Activated naive CD8-positive, alpha-beta T cell treated with anti-CD3 and anti-CD28 coated beads, Interleukin-2, amount 50 U/mL, for 24 hours (primary cell): ENCODE measurements at regions not wholly inside any gene's neighbourhood (a gene's known extent, or its start where the extent isn't known, plus 50 kb on each side); places are given as distances from the start of the nearest gene placed in this dataset.
"Not testable (repeated sequence)": the region's sequence is repeated elsewhere in the genome, so short reads cannot be mapped to it uniquely, and the experiment has no call there.

ENCODE experiments used
- ATAC-seq: fragments of 150-1000 bp; cut with Tn5 transposase; one replicate; pipeline ENCODE4 v1.10.0; 2021
- DNase-seq: peaks from one replicate; pipeline ENCODE4 v3.0.0; 2021
- H3K27ac Mint-ChIP-seq: one replicate; pipeline ENCODE4 v1.8.0; 2021; ENCODE audit warnings: mild to moderate bottlenecking, mixed read lengths
- H3K27me3 Mint-ChIP-seq: one replicate; pipeline ENCODE4 v1.8.0; 2021; ENCODE audit warnings: mixed read lengths
- H3K36me3 Mint-ChIP-seq: one replicate; pipeline ENCODE4 v1.8.0; 2021; ENCODE audit warnings: low read depth, mixed read lengths
- H3K4me1 Mint-ChIP-seq: one replicate; pipeline ENCODE4 v1.8.0; 2021; ENCODE audit warnings: mixed read lengths
- H3K4me3 Mint-ChIP-seq: one replicate; pipeline ENCODE4 v1.8.0; 2021; ENCODE audit warnings: mild to moderate bottlenecking, moderate library complexity, mixed read lengths
- H3K9me3 Mint-ChIP-seq: one replicate; pipeline ENCODE4 v1.8.0; 2021; ENCODE audit warnings: mixed read lengths

- Mint-ChIP-seq H3K4me1 (no peaks in the 10 kb centered on the region), H3K36me3 (no peaks in the 10 kb centered on the region), H3K27ac (no peak overlapping the region), H3K4me3 (no peak overlapping the region), H3K27me3 (no peaks in the 10 kb centered on the region), H3K9me3 (no peaks in the 10 kb centered on the region)
- DNase-seq = no peak
- no peak for ATAC-seq
Measured at GRCh38 chr5:84816746-84817547, 432.3 kb upstream of the EDIL3 start.

GRCh38 chr5:84816160-84816559, 431.5 kb upstream of the EDIL3 start:
- Mint-ChIP-seq H3K4me3 (no peak overlapping the region), H3K27ac (no peak overlapping the region), H3K9me3 (no peaks in the 10 kb centered on the region), H3K36me3 (no peaks in the 10 kb centered on the region), H3K4me1 (no peaks in the 10 kb centered on the region), H3K27me3 (no peaks in the 10 kb centered on the region)
- DNase-seq = no peak
- no peak for ATAC-seq

DNA sequence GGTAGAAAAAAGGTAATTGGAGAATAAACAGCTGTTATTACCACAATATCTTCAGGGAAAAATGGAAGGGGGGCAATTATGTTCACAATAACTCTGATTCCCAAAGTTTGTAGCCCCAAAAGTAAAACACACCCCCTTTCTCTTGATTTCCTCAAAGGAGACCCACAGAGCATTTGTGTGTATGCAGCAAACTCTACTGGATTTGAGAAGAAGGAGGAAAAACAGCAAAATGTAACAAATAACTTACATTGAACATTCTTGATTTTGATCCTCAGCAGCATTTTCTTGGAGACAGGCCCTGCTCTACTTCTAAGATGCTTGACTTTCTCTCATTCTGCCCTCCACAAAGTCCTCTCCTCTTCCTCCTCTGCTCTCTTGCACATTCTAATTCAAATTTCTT, 420.8 kb upstream of the EDIL3 start:
- H3K9me3 Mint-ChIP-seq = peaks cover 11% of the 10 kb centered on the region
- H3K4me1 Mint-ChIP-seq = no peaks in the 10 kb centered on the region
- H3K27ac Mint-ChIP-seq = no peak overlapping the region
- H3K27me3 Mint-ChIP-seq = no peaks in the 10 kb centered on the region
- no peaks in the 10 kb centered on the region for H3K36me3 Mint-ChIP-seq
- no peak overlapping the region for H3K4me3 Mint-ChIP-seq
- DNase-seq (no peak), ATAC-seq (no peak)

GRCh38 chr5:84796399-84796798, 411.7 kb upstream of the EDIL3 start:
- ATAC-seq (no peak), DNase-seq (no peak)
- no peaks in the 10 kb centered on the region for H3K4me1 Mint-ChIP-seq
- H3K27me3 Mint-ChIP-seq = no peaks in the 10 kb centered on the region
- H3K9me3 Mint-ChIP-seq = peaks cover 5% of the 10 kb centered on the region
- H3K36me3 Mint-ChIP-seq = no peaks in the 10 kb centered on the region
- no peak overlapping the region for H3K27ac Mint-ChIP-seq
- H3K4me3 Mint-ChIP-seq = no peak overlapping the region

- no peaks in the 10 kb centered on the region for H3K4me1 Mint-ChIP-seq
- peaks cover 5% of the 10 kb centered on the region for H3K9me3 Mint-ChIP-seq
- ATAC-seq (no peak), DNase-seq (no peak)
- no peaks in the 10 kb centered on the region for H3K27me3 Mint-ChIP-seq
- H3K27ac Mint-ChIP-seq = no peak overlapping the region
- H3K4me3 Mint-ChIP-seq = no peak overlapping the region
- H3K36me3 Mint-ChIP-seq = no peaks in the 10 kb centered on the region
Measured at GRCh38 chr5:84794486-84795035, 409.9 kb upstream of the EDIL3 start.

GRCh38 chr5:84791730-84792129, 407.1 kb upstream of the EDIL3 start:
- peaks cover 3% of the 10 kb centered on the region for H3K9me3 Mint-ChIP-seq
- H3K36me3 Mint-ChIP-seq = no peaks in the 10 kb centered on the region
- H3K4me3 Mint-ChIP-seq = no peak overlapping the region
- DNase-seq (no peak), ATAC-seq (no peak)
- H3K4me1 Mint-ChIP-seq = no peaks in the 10 kb centered on the region
- H3K27me3 Mint-ChIP-seq = no peaks in the 10 kb centered on the region
- H3K27ac Mint-ChIP-seq = no peak overlapping the region

GRCh38 chr5:84791138-84791537, 406.5 kb upstream of the EDIL3 start:
- Mint-ChIP-seq H3K4me1 (no peaks in the 10 kb centered on the region), H3K4me3 (no peak overlapping the region), H3K27me3 (no peaks in the 10 kb centered on the region), H3K9me3 (no peaks in the 10 kb centered on the region), H3K27ac (no peak overlapping the region), H3K36me3 (no peaks in the 10 kb centered on the region)
- ATAC-seq (no peak), DNase-seq (no peak)

- Mint-ChIP-seq H3K27ac (no peak overlapping the region), H3K27me3 (no peaks in the 10 kb centered on the region), H3K4me1 (no peaks in the 10 kb centered on the region), H3K9me3 (no peaks in the 10 kb centered on the region), H3K36me3 (no peaks in the 10 kb centered on the region), H3K4me3 (no peak overlapping the region)
- no peak for DNase-seq
- ATAC-seq = no peak
Measured at GRCh38 chr5:84790406-84790805, 405.7 kb upstream of the EDIL3 start.

DNA sequence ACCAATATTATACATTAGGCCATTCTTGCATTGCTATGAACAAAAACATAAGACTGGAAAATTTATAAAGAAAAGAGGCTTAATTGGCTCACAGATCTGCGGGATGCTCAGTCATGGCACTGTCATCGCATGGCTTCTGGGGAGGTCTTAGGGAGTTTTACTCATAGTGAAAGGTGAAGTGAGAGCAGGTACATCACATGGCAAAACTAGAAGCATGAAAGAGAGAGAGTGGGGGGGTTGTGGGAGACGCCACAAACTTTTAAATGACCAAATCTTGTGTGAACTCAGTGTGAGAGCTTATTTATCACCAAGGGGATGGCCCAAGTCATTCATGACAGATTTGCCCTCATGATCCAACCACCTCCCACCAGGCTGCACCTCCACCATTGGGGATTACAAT, 398.3 kb upstream of the EDIL3 start:
- Mint-ChIP-seq H3K27ac (no peak overlapping the region), H3K4me3 (no peak overlapping the region), H3K9me3 (no peaks in the 10 kb centered on the region), H3K27me3 (no peaks in the 10 kb centered on the region), H3K4me1 (no peaks in the 10 kb centered on the region), H3K36me3 (no peaks in the 10 kb centered on the region)
- DNase-seq = no peak
- ATAC-seq = no peak

DNA sequence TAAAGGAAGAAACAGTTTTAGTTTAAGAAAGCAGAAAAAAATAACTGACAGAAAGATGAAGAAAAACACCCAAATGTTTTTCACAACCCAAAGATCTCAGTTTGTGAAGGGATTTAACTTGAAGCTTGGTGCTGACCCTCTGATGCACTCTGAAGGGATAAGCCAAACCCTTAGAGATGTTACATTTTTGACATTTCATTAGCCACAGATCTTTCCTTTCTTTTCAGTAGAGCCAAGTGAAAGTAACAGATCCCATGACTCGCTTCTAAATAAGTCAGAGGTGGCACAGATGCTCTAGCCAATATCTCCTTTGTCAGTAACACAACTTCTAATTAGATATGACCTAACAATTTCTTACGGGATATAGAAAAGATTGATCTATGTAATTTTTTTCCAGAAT, 394.5 kb upstream of the EDIL3 start:
- no peak for DNase-seq
- ATAC-seq = no peak
- H3K27me3 Mint-ChIP-seq = no peaks in the 10 kb centered on the region
- H3K27ac Mint-ChIP-seq = no peak overlapping the region
- no peaks in the 10 kb centered on the region for H3K9me3 Mint-ChIP-seq
- no peak overlapping the region for H3K4me3 Mint-ChIP-seq
- H3K4me1 Mint-ChIP-seq = no peaks in the 10 kb centered on the region
- no peaks in the 10 kb centered on the region for H3K36me3 Mint-ChIP-seq

DNA sequence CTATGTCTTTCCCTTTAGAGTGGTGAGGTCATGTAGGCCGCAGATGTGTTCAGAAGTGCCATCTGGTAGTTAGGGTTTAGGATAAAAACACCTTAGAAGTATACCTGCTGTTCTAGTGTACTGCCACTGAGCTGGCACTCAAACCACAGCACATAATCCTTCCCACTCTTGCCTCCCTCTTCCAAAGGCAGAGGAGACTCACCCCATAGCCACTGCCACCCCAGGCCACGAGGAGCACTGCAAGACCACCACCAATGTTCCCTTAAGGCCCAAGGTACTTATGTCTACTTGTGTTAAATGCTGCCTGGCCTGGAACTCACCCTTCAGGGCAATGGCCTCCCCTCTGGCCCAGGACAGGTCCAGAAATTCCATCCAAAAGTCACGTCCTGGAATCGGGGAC, 379.5 kb upstream of the EDIL3 start:
- Mint-ChIP-seq H3K4me3 (no peak overlapping the region), H3K36me3 (no peaks in the 10 kb centered on the region), H3K9me3 (no peaks in the 10 kb centered on the region), H3K4me1 (no peaks in the 10 kb centered on the region), H3K27me3 (no peaks in the 10 kb centered on the region), H3K27ac (no peak overlapping the region)
- DNase-seq (no peak), ATAC-seq (no peak)

GRCh38 chr5:84758008-84758407, 373.3 kb upstream of the EDIL3 start:
- H3K36me3 Mint-ChIP-seq = no peaks in the 10 kb centered on the region
- no peak overlapping the region for H3K4me3 Mint-ChIP-seq
- DNase-seq (no peak), ATAC-seq (no peak)
- no peaks in the 10 kb centered on the region for H3K9me3 Mint-ChIP-seq
- no peaks in the 10 kb centered on the region for H3K27me3 Mint-ChIP-seq
- no peak overlapping the region for H3K27ac Mint-ChIP-seq
- H3K4me1 Mint-ChIP-seq = no peaks in the 10 kb centered on the region

GRCh38 chr5:84752780-84753179, 368.1 kb upstream of the EDIL3 start:
- Mint-ChIP-seq H3K4me3 (no peak overlapping the region), H3K27me3 (no peaks in the 10 kb centered on the region), H3K36me3 (no peaks in the 10 kb centered on the region), H3K9me3 (peaks cover 4% of the 10 kb centered on the region), H3K27ac (no peak overlapping the region), H3K4me1 (no peaks in the 10 kb centered on the region)
- DNase-seq (no peak), ATAC-seq (no peak)

GRCh38 chr5:84748313-84748712, 363.6 kb upstream of the EDIL3 start:
- peaks cover 12% of the 10 kb centered on the region for H3K9me3 Mint-ChIP-seq
- no peaks in the 10 kb centered on the region for H3K4me1 Mint-ChIP-seq
- H3K36me3 Mint-ChIP-seq = no peaks in the 10 kb centered on the region
- H3K27ac Mint-ChIP-seq = no peak overlapping the region
- no peak for ATAC-seq
- DNase-seq = no peak
- no peak overlapping the region for H3K4me3 Mint-ChIP-seq
- H3K27me3 Mint-ChIP-seq = no peaks in the 10 kb centered on the region

GRCh38 chr5:84746280-84746679, 361.6 kb upstream of the EDIL3 start:
- DNase-seq, ATAC-seq, H3K27ac Mint-ChIP-seq, H3K4me3 Mint-ChIP-seq, H3K4me1 Mint-ChIP-seq, H3K27me3 Mint-ChIP-seq, H3K36me3 Mint-ChIP-seq: not testable (repeated sequence)
- peaks cover 12% of the 10 kb centered on the region for H3K9me3 Mint-ChIP-seq

GRCh38 chr5:84741056-84741455, 356.4 kb upstream of the EDIL3 start:
- Mint-ChIP-seq H3K4me1 (no peaks in the 10 kb centered on the region), H3K36me3 (no peaks in the 10 kb centered on the region)
- ATAC-seq = no peak

More at GRCh38 chr5:84741056-84741455, 356.4 kb upstream of the EDIL3 start:
- H3K27me3 Mint-ChIP-seq = no peaks in the 10 kb centered on the region
- DNase-seq = no peak
- no peak overlapping the region for H3K4me3 Mint-ChIP-seq
- H3K9me3 Mint-ChIP-seq = peaks cover 10% of the 10 kb centered on the region
- H3K27ac Mint-ChIP-seq = no peak overlapping the region
